GM19023 (cell line): ENCODE measurements at regions not wholly inside any gene's neighbourhood (a gene's known extent, or its start where the extent isn't known, plus 50 kb on each side); places are given as distances from the start of the nearest gene placed in this dataset.

Experiments used
- ATAC-seq: cut with Tn5 transposase; IDR thresholded peaks from one replicate; pipeline ENCODE4 v1.9.1; 2021; ENCODE audit warnings: mild to moderate bottlenecking, moderate library complexity; ENCODE audit not compliant: unreplicated experiment

DNA sequence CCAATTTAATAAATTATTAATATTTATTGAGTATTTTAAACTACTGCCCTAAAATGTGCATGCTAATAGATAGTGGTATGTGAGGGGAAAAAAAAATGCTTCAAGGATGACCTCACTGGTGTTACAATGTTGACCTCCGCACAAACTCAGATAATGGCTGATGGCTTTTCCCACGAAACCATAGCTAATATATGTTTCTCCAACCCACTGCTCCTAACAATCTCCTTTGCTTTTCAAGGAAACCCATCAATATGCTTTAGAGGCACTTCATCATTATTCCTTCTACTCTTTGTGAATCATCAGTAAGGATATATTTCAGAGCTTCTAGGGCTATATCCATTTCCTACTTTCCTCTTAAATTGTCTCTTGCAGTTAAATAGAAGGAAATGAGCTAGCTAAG lies 1752.0 kb upstream of the TENM3 start:
- no peak for ATAC-seq

DNA sequence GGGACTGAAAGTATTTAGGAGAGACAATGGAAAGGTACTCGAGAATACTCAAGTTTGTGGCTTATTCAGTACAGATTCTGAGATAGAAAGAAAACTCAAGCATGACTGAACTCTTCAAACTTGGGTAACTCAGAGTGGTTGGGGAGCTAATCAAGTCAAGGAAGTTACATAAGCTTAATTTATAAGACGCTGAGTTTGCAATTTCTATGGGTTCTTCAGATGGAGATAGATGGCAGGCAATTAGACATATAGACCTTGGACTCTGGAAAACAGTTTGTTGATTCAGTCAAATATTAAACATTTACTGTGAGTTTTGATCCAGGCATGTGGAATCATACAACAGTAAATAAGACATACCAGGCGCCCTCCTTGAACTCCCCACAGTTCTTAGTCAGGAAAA lies 1749.9 kb upstream of the TENM3 start:
- no peak for ATAC-seq

DNA sequence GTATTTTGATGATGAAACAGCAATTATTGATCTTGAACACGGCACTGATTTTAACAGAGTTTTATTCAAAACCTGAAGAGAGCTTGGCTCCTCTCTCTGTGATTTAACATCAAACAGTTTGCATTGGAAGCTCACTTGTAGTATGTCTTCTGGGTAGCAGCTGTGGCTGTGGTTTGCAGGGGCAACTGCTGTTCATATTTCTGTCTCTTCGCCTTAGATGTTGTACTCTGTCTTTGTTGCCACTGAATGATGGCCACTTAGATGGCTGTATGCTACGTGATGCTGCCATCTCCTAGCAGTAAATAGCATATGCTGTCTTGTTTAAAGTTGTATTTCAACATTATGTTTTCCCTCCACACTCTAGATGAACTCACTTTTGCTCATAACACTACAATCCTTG lies 1743.0 kb upstream of the TENM3 start:
- no peak for ATAC-seq

DNA sequence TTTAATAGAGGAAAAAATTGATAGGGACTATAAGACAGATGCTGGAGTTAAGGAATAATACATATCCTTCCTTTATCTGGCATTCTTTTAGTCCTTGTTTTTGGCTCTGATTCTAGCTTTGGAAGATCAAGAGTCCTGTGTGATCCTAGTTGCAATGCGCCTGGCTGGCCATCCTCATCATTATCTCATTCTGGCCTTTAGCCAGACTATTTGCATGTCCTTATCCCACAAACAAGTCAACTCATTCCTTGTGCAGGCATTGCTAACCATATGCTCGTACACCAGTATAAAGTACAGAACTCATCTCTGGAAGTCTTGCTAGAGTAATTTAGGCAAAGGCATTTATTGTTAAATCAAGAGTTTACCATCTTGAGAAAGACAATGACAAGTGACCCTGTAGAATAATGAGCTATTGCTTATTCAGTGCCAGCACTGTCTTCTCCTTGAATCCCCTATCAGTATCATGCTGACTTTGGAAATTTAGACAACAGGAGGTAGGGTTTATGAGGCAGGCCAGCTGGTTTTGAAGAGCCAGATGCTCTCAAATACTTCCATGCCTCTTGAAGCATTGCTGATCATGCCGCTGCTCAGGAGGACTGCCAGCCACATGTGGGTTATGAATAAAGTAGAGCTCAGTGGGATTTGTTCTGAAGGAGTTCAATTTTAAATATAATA lies 1730.3 kb upstream of the TENM3 start:
- no peak for ATAC-seq

DNA sequence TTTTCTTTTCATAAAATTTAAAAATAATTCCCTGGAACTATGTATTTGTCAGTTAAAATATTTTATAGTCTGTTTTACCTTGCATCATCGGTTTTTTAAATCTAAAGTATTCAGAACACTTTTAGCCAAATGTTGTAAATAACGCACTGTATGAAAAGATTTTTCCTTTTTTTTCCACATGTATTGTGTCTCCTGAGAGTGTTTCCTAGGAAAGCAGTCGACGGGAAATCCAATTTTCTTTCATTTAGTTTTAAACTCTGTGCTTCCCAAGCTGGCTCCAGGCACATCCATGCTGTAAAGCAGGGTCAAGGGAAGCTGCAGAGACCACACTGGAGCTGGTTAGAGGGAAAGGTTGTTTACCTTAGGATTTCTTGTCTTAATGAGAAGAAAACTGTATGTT lies 1724.3 kb upstream of the TENM3 start:
- no peak for ATAC-seq

DNA sequence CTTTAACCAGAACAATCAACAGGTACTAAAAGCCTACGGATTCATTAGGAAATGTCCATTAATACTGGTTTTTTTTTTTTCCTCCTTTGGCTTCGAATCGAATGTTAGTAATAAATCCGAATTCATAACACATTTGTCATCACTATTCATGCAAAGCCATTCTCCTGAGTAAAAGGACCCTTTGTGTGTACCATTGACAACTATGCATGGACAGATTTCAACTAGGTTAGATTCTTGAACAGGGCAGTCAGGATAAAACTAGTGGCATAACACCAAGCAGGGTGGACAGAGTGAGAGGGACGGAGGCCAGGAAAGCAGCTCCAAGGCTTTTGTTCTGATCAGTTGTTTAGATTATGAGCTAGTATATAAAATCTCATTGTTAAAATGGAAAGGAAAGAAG lies 1722.0 kb upstream of the TENM3 start:
- no peak for ATAC-seq

DNA sequence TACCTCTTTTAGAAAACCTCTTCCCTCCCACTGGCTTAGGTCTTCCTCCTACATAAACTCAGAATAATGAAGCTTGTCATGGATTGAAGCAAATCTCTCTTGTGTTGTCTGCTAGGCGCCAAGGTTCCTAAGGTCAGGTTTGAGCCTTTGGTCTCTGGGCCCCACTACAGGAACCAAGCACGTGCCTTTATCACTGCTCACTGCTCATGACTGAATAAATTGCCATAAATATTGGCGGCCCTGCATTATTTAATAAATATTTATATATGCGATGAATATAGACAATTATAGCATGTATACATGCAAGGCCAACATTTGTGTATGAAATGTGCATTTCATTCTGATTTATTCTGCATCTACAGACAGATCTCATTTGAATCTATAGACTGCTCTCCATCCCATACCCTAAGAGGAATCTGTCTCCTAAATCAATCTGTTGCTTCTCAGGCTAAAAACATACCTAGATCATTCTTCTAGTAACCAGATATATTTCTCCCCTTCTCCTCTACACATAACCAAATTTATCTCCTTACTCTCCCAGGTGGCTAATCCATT lies 1717.6 kb upstream of the TENM3 start:
- ATAC-seq: no peak

DNA sequence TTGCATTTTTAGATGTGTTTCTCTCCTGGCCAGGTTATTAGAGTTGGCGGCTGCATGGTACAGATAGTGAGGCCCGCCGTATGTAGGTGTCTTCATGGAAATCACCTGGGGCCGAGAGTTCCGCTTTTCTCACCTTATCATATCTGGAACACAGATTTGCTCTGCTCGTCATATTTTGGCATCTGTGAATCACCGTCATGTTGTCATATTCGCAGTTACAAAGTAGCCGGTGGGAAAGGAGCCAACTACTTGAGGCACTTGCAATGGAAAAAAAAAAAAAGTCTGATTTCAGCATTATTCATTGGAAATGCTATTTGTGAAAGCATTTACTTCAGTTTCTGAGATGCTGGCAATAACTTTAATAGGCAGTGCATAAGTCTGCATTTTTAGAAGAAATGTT lies 1715.2 kb upstream of the TENM3 start:
- ATAC-seq: no peak

DNA sequence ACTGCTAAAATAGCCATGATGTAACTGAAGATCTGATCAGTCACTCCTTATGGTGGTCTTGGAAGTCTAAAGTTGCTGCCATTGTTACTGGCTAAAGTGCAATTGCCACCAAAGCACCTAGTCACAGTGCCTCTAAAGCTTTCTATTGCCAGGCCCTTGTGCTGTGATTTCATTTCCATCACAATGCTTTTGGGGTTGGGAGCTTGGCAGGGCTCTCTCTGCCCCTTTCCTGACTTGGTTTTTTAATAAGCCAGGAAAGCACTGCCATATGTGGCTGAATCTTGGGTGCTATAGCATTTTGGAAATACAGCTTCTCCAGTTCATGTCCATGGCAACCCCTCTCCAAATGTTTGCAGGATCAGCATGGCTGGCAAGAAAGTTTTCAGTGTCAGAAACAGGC lies 1712.4 kb upstream of the TENM3 start:
- no peak for ATAC-seq

DNA sequence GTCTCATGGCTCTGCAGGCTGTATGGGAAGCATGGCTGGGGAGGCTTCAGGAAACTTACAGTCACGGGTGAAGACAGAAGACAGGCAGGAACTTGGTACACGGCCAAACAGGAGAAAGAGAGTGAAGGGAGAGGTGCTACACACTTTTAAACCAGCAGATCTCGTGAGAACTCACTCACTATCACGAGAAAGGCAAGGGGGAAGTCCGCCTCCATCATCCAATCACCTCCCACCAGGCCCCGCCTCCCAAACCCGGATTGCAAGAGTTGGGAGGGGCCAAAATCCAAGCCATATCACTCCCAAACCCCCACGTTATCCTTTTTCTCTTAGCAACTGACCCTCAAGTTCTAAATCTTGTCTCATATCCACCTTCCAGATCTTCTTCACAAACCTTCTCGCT lies 1710.5 kb upstream of the TENM3 start:
- ATAC-seq: no peak

DNA sequence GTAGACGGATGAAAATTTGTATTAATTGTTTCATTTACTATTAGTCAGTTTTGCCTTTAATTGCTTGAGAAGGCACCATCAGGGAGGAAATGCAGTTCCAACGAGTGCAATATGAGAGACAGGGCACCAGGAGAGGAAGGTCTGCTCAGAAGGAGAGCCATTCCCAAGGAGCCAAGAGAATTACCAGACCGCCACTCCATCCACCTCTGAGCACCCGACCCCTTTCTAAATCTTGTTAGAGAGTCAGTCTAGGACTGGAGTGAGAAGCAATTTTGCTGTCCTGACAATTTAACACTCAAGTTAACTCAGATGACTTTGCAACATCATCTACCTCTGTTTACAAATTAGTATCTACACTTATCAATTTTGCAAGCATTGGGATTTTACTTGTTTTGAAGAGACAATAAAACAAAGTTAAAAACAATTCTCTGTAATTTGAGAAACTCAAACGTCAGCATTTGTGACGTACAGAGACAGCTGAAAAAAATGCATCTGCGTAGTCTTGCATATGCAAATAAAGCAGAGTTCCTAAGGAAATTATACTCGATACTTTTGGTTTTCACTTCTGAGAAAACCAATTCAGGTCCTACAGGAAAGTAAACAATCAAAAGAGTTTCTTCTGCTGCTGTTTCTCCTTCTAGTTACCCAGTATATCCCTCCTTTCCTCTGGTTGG lies 1704.7 kb upstream of the TENM3 start:
- no peak for ATAC-seq

DNA sequence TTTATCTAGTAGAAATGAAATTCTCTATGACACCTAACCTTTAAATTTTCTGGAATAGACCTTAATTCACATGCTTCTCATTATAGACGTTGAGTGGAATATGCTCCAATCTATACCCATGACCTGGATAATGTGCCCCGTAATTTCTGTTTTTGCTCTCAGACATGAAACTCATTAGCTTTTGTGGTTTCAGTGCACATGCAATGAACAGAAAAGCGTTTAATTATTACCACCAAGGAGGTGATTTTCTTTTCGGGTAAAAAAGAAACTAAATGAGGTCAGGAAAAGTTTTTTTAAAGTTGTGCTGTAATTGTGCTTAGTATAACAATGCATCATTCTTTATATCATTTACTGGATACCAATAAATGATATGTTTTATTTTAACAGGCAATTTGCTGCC lies 1703.9 kb upstream of the TENM3 start:
- ATAC-seq: no peak

DNA sequence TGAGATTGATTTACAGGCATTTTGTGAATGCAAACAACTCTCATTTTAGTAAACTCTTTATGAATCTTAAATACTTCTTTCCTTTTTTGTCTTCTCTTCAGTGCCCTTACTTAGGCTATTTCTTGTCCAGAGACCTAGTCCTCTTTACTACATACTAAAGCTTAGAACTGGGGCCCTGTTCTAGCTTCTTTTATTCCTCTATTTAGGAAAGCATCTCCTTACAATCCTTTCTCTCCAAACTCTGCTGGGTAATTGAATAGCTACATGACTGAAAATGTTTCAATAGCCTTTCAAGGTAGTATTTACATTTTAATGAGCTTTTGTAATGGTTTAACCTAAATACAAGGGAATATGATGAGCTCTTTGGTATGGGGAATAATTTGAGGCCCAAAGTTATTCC lies 1701.5 kb upstream of the TENM3 start:
- ATAC-seq: no peak

DNA sequence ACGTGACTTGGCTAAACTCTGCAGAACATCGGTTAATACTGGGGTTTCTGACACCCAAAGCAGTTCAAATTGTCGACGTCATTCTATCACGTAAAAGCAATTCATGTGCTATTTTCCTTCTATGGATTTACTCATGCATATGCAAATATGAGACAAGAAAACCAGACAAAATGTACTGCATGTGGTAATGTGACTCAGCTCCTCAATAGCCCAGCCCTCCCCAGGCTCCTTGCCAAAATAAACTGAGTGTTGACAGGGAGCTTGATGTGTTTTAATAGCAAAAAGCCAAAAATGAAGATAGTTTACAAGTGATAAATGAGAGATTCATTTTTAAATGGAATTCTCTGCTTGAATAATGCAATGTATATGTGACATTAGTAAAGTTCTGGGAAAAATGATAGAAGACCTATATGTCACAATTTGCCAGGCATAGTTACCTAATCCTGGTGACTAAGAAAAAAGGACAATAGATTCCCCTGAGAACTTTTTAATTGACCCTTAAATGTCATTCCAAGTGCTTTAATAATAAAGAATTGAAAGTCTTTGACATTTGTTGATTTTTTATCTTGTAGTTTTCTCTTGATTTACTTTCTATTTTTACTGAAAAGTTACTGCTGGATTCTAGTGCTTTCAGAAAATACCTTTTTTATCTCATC lies 1700.6 kb upstream of the TENM3 start:
- ATAC-seq: no peak

DNA sequence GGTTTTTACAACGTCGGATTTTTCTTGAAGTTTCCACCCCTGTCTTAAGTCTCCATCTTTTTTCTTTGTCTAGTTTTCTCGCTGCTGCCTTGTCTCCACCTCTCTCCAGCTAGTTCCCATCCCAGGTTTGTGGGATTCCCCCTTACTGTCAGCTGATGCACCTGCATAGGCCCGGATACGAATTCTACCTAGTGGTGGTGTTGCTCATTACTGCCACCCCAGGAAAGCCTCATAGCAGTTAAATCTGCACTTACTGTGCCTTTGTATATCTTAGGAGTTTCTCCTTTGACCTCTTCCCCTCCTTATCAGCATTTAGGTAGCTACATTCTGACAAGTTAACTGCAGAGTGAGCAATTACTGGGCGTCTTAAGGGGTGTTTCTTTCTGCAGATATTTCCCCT lies 1693.1 kb upstream of the TENM3 start:
- ATAC-seq: no peak

DNA sequence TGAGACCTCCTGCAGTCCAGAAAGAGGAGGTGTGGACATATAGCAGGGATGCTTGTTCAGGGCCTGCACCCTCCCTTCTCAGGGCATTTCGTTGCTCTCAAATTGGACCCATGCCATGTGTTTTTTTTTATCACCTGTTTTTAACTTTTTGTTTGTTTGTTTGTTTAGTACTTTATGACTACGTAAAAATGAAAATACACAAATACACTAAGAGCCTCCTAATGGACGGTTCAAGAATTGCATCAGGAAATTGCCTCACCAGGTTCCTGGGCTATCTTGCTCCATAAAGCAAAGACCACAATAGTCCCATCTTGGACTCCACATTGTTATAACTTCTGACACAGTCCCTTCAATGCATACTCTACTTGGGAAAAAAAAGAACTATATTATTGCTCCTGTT lies 1685.9 kb upstream of the TENM3 start:
- ATAC-seq: no peak

DNA sequence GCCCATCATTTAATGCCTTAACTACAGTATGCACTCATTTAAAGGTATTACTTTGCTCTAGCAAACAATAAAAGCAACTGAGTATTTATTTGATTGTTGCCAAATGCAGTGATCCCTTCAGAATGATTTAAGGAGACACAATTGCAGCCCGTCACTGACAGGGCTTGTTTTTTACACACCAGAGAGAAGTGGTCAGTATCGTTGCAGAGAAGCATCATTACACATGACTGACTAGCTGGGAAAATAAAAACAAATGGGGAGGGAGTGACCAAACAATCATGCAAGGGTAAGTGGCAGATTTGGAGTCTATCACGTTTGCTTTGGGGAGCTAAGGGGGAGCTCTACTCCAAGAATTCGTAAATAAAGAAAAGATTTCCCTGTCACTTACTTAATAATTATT lies 1685.3 kb upstream of the TENM3 start:
- ATAC-seq: no peak

DNA sequence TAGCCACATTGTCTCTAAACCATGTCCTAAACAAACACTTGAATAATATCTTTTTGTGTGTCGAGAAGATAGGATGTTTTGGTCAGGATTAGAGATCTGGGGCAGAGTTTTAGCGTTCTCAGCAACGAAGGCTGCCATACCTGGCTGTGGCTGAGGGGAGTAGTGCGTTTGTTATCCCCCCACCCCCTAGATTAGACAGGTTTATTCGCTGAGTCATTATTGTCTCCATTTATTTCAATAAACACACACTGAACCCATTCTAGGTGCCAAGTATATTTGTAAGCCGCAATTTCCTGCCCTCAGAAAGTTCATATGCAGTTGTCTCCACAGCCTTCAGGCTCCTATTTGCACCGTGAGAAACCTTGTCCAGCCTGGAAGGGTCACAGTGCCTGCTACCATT lies 1684.8 kb upstream of the TENM3 start:
- no peak for ATAC-seq

DNA sequence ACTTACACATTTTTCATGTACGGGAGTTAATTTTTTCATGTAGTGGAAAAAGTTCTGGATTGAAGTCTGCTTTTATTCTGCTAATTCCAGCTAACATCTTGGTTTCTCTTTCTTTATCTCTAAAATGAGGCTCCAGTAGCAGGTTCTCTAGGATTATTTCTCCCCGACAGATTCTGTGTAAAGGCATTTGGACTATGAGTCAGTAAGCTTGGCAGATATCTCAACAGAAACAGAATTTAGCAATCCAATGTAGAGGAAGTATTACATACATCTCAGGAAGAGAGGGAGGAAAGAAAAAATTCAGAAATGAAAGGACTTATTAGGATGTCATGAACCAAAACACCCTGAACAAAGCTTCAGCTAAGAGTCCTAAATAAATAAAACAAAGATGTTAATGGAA lies 1682.3 kb upstream of the TENM3 start:
- no peak for ATAC-seq

DNA sequence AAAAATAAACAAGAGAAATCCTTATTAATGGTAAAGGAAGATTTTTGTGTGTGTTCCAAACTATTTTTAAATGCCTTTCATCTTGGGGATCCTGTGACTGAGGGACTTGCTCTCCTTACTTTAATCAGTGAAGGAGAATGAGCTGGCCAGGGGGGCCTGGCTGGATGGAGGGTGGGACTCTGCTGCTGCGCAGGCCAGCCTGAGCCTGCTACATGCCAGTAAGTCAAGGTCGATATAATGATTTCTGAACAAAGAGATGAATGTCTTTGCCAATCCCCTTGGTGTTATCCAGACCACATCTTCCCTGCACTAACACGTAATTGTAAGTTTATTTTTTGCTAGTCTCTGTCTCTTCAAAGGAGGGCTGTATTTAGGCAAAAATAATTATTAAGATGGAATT lies 1679.2 kb upstream of the TENM3 start:
- no peak for ATAC-seq

DNA sequence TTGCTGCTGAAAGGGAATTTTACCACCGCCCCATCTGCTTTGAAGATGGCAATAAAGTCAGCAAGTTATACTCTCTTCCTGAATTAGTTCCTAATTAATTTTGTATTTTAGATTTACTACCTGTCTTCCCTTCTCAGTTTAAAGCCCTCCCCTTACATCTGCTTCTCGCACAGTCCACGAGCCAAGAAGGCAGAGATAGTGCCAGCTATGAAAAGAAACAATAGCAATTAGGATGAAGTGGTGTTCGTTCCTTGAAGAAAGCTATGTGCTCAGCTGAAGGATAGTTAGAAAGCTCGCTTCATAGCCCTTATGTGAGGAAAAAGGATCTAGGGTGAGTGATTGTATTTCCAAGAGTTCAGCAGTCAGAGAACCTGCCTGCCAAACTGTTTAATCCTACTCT lies 1678.8 kb upstream of the TENM3 start:
- ATAC-seq: no peak

DNA sequence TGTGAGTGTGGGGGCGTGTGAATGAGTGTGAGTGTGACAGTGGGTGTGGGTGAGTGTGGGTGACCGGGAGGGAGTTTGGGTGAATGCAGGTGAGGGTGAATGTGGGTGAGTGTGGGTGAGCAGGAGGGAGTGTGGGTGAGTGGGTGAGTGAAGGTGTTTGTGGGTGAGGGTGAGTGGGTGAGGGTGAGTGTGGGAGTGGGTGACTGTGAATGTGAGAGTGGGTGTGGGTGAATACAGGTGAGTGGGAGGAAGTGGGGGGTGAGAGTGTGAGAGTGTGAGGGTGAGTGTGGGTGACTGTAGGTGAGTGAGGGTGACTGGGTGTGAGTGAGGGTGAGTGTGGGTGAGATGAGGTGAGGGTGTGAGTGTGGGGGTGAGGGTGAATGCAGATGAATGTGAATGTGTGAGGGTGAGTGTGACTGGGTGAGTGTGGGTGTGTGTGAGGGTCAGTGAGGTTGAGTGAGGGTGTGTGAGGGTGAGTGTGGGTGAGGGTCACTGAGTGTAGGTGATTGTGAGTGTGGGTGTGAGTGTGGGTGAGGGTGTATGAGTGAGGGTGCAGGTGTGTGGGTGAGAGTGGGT lies 1677.3 kb upstream of the TENM3 start:
- no peak for ATAC-seq
